Fibroblast of mammary gland (primary cell): ENCODE measurements at regions not wholly inside any gene's neighbourhood (a gene's known extent, or its start where the extent isn't known, plus 50 kb on each side); places are given as distances from the start of the nearest gene placed in this dataset.
A peak's percentile ranks its signal among the peaks of the same experiment; 100 is the strongest.

ENCODE experiments used
- DNase-seq: peaks from one replicate; pipeline ENCODE4 v3.0.0-alpha.2; 2010; ENCODE audit warnings: low read depth
- H3K4me3 ChIP-seq: 2 replicates; pipeline ENCODE4 v1.5.1; 2011; ENCODE audit warnings: low read depth, mild to moderate bottlenecking, low read length, moderate library complexity; ENCODE audit not compliant: control insufficient read depth
- CTCF ChIP-seq: conservative IDR thresholded peaks from 2 replicates; pipeline ENCODE4 v1.5.1; 2011; ENCODE audit warnings: low read depth, low read length, inconsistent platforms; ENCODE audit not compliant: control insufficient read depth, insufficient read depth

GRCh38 chr2:120863661-120864320 lies 128.1 kb downstream of the GLI2 start:
- no peak for TF ChIP-seq CTCF
- H3K4me3 ChIP-seq: no peak overlapping the region
- DNase-seq: peak; percentile 85

GRCh38 chr2:120864981-120865380 lies 129.3 kb downstream of the GLI2 start:
- no peak for TF ChIP-seq CTCF
- no peak overlapping the region for H3K4me3 ChIP-seq

GRCh38 chr2:120865656-120866055 lies 130.0 kb downstream of the GLI2 start:
- no peak for TF ChIP-seq CTCF
- DNase-seq: no peak

More at GRCh38 chr2:120864981-120865380, 129.3 kb downstream of the GLI2 start:
- peak; percentile 76 for DNase-seq

GRCh38 chr2:120866071-120866470 lies 130.4 kb downstream of the GLI2 start:
- TF ChIP-seq CTCF: no peak
- no peak for DNase-seq
- H3K4me3 ChIP-seq: no peak overlapping the region

More at GRCh38 chr2:120865656-120866055, 130.0 kb downstream of the GLI2 start:
- no peak overlapping the region for H3K4me3 ChIP-seq

GRCh38 chr2:120866483-120867140 lies 130.9 kb downstream of the GLI2 start:
- DNase-seq: no peak
- no peak for TF ChIP-seq CTCF
- H3K4me3 ChIP-seq: peak overlapping the region; percentile 28

- no peak for TF ChIP-seq CTCF
- peak; percentile 70 for DNase-seq
- peak overlapping the region; percentile 48 for H3K4me3 ChIP-seq
Measured at GRCh38 chr2:120867290-120868241, 131.9 kb downstream of the GLI2 start.
